Erythroblast (primary cell): ENCODE measurements at regions not wholly inside any gene's neighbourhood (a gene's known extent, or its start where the extent isn't known, plus 50 kb on each side); places are given as distances from the start of the nearest gene placed in this dataset.

Experiments
- GATA1 ChIP-seq: IDR thresholded peaks from 2 replicates; pipeline ENCODE4 v1.6.1; 2011; ENCODE audit warnings: low read depth, mild to moderate bottlenecking, control low read depth, low read length, moderate library complexity
- POLR2A ChIP-seq: IDR thresholded peaks from 2 replicates; pipeline ENCODE4 v1.6.1; 2011; ENCODE audit warnings: mild to moderate bottlenecking, low read length

GRCh38 chr14:49364752-49365117, 221.4 kb downstream of the RPS29 start:
- no peak for TF ChIP-seq POLR2A
- TF ChIP-seq GATA1: no peak
